NCI-H510A (cell line): ENCODE measurements at regions not wholly inside any gene's neighbourhood (a gene's known extent, or its start where the extent isn't known, plus 50 kb on each side); places are given as distances from the start of the nearest gene placed in this dataset.

Experiments used
- DNase-seq: peaks from one replicate; lab custom pipeline; 2025; lab: John Stamatoyannopoulos, UW

GRCh38 chr21:27426196-27426595 is 459.3 kb upstream of the ADAMTS5 start:
- DNase-seq: no peak

- DNase-seq: no peak
Measured at GRCh38 chr21:27425574-27425973, 458.7 kb upstream of the ADAMTS5 start.

- no peak for DNase-seq
Measured at GRCh38 chr21:27425172-27425571, 458.3 kb upstream of the ADAMTS5 start.

GRCh38 chr21:27424601-27425000 is 457.7 kb upstream of the ADAMTS5 start:
- DNase-seq: no peak

- DNase-seq: no peak
Measured at GRCh38 chr21:27423906-27424595, 457.2 kb upstream of the ADAMTS5 start.

GRCh38 chr21:27423038-27423437 is 456.1 kb upstream of the ADAMTS5 start:
- no peak for DNase-seq

GRCh38 chr21:27422435-27422834 is 455.5 kb upstream of the ADAMTS5 start:
- no peak for DNase-seq

GRCh38 chr21:27421654-27422053 is 454.8 kb upstream of the ADAMTS5 start:
- DNase-seq: no peak

- no peak for DNase-seq
Measured at GRCh38 chr21:27419153-27419552, 452.3 kb upstream of the ADAMTS5 start.

- DNase-seq: no peak
Measured at GRCh38 chr21:27418346-27418745, 451.5 kb upstream of the ADAMTS5 start.

GRCh38 chr21:27412530-27412929 is 445.6 kb upstream of the ADAMTS5 start:
- DNase-seq: no peak

GRCh38 chr21:27408826-27409225 is 441.9 kb upstream of the ADAMTS5 start:
- no peak for DNase-seq

GRCh38 chr21:27407271-27407670 is 440.4 kb upstream of the ADAMTS5 start:
- DNase-seq: no peak

- DNase-seq: no peak
Measured at GRCh38 chr21:27406300-27407009, 439.6 kb upstream of the ADAMTS5 start.

- no peak for DNase-seq
Measured at GRCh38 chr21:27403011-27403410, 436.1 kb upstream of the ADAMTS5 start.

GRCh38 chr21:27400045-27400444 is 433.2 kb upstream of the ADAMTS5 start:
- no peak for DNase-seq

- DNase-seq: no peak
Measured at GRCh38 chr21:27397578-27397977, 430.7 kb upstream of the ADAMTS5 start.

- no peak for DNase-seq
Measured at GRCh38 chr21:27393726-27394125, 426.8 kb upstream of the ADAMTS5 start.

GRCh38 chr21:27391990-27392389 is 425.1 kb upstream of the ADAMTS5 start:
- DNase-seq: no peak

- DNase-seq: no peak
Measured at GRCh38 chr21:27390384-27390783, 423.5 kb upstream of the ADAMTS5 start.

GRCh38 chr21:27388825-27389224 is 421.9 kb upstream of the ADAMTS5 start:
- no peak for DNase-seq

- no peak for DNase-seq
Measured at GRCh38 chr21:27382404-27382803, 415.5 kb upstream of the ADAMTS5 start.

GRCh38 chr21:27380303-27380702 is 413.4 kb upstream of the ADAMTS5 start:
- no peak for DNase-seq

GRCh38 chr21:27379354-27379753 is 412.5 kb upstream of the ADAMTS5 start:
- DNase-seq: no peak
